Nephron progenitor cell (in vitro differentiated cells): ENCODE measurements at regions not wholly inside any gene's neighbourhood (a gene's known extent, or its start where the extent isn't known, plus 50 kb on each side); places are given as distances from the start of the nearest gene placed in this dataset.
A peak's percentile ranks its signal among the peaks of the same experiment; 100 is the strongest.

Experiments used
- DNase-seq: peaks from one replicate; pipeline ENCODE4 v3.0.0; 2021
- H3K27ac Mint-ChIP-seq: 2 replicates; pipeline ENCODE4 v1.8.0; 2021; ENCODE audit warnings: mild to moderate bottlenecking, moderate library complexity, mixed read lengths
- H3K27me3 Mint-ChIP-seq: 2 replicates; pipeline ENCODE4 v1.8.0; 2021; ENCODE audit warnings: mild to moderate bottlenecking, low read depth, mixed read lengths; ENCODE audit not compliant: poor library complexity
- H3K36me3 Mint-ChIP-seq: 2 replicates; pipeline ENCODE4 v1.8.0; 2021; ENCODE audit warnings: low read depth, mixed read lengths
- H3K4me1 Mint-ChIP-seq: 2 replicates; pipeline ENCODE4 v1.8.0; 2021; ENCODE audit warnings: mixed read lengths
- H3K4me3 Mint-ChIP-seq: 2 replicates; pipeline ENCODE4 v1.8.0; 2021; ENCODE audit warnings: mild to moderate bottlenecking, moderate library complexity, mixed read lengths
- H3K9me3 Mint-ChIP-seq: 2 replicates; pipeline ENCODE4 v1.8.0; 2021; ENCODE audit warnings: mild to moderate bottlenecking, moderate library complexity, mixed read lengths
- TF ChIP-seq, protein P1 (sequence below): fragments of 200-600 bp; sonication (generic); IDR thresholded peaks from 2 replicates; pipeline ENCODE4 v1.5.0; 2021; ENCODE audit warnings: antibody characterized with exemption

DNA sequence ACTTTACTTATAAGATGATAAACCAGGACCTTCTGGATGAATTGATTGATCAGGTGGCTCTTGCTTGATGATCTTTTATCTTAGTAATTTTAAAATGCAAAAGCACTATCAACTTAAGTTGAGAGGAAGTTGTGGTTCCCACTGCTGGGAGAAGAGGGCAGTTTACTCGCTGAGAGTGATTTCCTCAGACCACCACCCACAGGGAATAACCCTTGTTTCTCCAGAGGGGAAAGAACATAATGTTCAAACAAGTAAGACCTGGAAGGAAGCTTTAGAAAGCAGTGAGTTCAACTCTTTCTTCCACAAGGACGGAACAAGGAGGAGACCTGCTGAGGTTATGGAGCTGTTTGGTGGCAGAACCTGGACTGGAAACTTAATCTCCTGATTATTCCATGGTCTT, 138.7 kb downstream of the FAM204A start:
- Mint-ChIP-seq H3K4me3 (no peak overlapping the region), H3K27ac (no peak overlapping the region), H3K9me3 (no peaks in the 10 kb centered on the region), H3K36me3 (no peaks in the 10 kb centered on the region), H3K27me3 (peaks cover 7% of the 10 kb centered on the region), H3K4me1 (peaks cover 22% of the 10 kb centered on the region)
- DNase-seq, result no peak
- TF ChIP-seq, protein P1, sequence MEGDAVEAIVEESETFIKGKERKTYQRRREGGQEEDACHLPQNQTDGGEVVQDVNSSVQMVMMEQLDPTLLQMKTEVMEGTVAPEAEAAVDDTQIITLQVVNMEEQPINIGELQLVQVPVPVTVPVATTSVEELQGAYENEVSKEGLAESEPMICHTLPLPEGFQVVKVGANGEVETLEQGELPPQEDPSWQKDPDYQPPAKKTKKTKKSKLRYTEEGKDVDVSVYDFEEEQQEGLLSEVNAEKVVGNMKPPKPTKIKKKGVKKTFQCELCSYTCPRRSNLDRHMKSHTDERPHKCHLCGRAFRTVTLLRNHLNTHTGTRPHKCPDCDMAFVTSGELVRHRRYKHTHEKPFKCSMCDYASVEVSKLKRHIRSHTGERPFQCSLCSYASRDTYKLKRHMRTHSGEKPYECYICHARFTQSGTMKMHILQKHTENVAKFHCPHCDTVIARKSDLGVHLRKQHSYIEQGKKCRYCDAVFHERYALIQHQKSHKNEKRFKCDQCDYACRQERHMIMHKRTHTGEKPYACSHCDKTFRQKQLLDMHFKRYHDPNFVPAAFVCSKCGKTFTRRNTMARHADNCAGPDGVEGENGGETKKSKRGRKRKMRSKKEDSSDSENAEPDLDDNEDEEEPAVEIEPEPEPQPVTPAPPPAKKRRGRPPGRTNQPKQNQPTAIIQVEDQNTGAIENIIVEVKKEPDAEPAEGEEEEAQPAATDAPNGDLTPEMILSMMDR, result no peak

DNA sequence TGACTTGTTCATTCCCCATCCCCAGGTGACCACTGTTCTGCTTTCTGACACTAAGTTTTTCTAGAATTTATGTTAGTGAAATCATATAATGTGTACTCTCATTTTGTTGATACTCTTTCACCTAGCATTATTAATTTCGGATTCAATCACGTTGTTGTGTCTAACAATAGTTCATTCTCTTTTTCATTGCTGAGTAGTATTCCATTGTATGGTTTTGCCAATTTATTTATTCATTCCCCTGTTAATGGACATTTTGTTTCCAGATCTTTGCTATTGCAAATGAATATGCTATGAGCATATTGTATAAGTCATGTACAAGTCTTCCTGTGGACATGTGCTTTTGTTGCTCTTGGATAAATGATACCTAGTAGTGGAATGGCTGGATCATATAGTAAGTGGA, 146.4 kb downstream of the FAM204A start:
- Mint-ChIP-seq H3K9me3 (no peaks in the 10 kb centered on the region), H3K27me3 (peaks cover 4% of the 10 kb centered on the region), H3K27ac (no peak overlapping the region), H3K36me3 (no peaks in the 10 kb centered on the region), H3K4me3 (no peak overlapping the region), H3K4me1 (no peaks in the 10 kb centered on the region)
- DNase-seq, result no peak
- TF ChIP-seq, protein P1, result no peak

DNA sequence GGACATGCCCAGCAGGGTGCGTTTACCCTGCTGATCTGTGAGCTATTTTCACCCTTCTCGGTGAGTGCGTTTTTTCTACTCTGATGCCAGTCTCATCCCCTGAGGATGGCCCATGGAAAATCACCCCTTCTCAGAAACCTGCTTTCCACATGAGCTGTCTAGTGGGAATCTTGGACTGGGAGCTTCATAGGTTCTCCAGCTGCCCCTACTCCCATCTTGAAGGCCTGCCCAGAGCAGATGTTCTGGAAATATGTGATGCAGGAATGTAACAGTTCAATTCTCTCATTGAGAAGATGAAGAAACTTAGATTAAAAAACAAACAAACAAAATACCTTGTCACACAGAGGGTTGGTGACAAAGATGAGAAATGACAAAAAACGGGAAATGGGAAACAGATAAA, 146.9 kb upstream of the RAB11FIP2 start:
- Mint-ChIP-seq H3K4me3 (no peak overlapping the region), H3K27me3 (peaks cover 8% of the 10 kb centered on the region), H3K27ac (peak overlapping the region; percentile 16), H3K4me1 (no peaks in the 10 kb centered on the region), H3K9me3 (no peaks in the 10 kb centered on the region), H3K36me3 (no peaks in the 10 kb centered on the region)
- no peak for DNase-seq
- TF ChIP-seq, protein P1, result no peak

DNA sequence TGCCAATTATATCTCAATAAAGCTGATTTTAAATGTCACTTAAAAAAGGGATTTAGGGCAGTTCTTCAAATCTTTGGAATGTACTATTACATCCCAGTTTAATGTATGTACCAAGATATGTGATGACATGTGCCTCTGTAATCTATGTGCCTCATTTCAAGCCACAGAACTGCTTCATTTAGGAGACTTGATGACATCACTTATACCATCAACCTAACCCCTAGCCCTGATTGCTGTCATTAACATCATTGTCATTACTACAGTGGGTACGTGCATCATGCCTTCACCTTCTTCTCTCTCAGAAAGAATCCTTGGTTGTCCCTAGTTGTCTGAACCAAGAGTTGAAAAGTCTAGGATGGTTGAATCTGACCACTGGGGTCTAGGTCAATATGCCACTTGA, 134.3 kb upstream of the RAB11FIP2 start:
- no peak for DNase-seq
- Mint-ChIP-seq H3K27ac (no peak overlapping the region), H3K9me3 (peaks cover 30% of the 10 kb centered on the region), H3K36me3 (no peaks in the 10 kb centered on the region), H3K4me1 (no peaks in the 10 kb centered on the region), H3K27me3 (no peaks in the 10 kb centered on the region), H3K4me3 (no peak overlapping the region)
- TF ChIP-seq, protein P1, result no peak

DNA sequence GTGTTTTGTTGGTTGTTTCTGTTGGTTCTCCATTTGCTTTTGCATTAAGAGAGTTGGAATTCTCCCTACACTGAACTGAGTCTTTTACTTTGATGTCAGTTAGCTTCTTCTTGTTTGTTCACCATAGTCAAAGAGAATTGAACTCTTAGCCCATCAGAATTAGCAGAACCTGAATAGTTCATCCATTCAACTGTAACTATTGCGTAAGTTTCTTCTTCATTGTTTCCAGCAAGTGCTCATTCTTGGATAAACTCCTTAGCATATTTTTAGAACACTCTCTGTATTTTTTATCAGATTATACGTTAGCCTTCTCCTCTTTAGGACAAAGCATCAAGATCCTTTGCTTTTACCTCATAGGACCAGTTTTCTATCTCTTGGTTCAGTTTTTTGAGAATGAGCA, 128.4 kb upstream of the RAB11FIP2 start:
- H3K9me3 Mint-ChIP-seq, result peaks cover 24% of the 10 kb centered on the region
- no peak overlapping the region for H3K27ac Mint-ChIP-seq
- TF ChIP-seq, protein P1, result no peak
- H3K4me1 Mint-ChIP-seq, result no peaks in the 10 kb centered on the region
- H3K27me3 Mint-ChIP-seq, result peaks cover 6% of the 10 kb centered on the region
- no peaks in the 10 kb centered on the region for H3K36me3 Mint-ChIP-seq
- no peak for DNase-seq
- no peak overlapping the region for H3K4me3 Mint-ChIP-seq

DNA sequence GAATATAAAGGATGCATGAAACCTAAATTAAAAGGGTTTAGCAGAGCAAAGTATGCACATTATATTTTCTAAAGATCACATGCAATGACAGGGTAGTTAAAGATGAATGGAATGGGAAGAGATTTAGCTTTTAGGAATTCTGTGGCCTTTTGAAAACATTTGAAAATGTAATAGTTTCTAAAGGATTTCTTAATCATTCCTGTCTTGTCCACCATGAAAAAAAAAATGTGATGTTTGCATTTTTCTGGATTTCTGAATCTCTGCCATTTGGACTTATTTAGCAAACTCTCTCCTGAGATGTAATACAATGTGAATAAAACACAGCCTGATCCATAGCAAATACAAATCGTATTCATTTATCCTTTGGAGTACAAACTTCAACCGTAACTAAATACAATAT, 126.6 kb upstream of the RAB11FIP2 start:
- Mint-ChIP-seq H3K27me3 (peaks cover 6% of the 10 kb centered on the region), H3K36me3 (no peaks in the 10 kb centered on the region), H3K9me3 (peaks cover 21% of the 10 kb centered on the region), H3K4me3 (no peak overlapping the region), H3K4me1 (no peaks in the 10 kb centered on the region), H3K27ac (no peak overlapping the region)
- DNase-seq, result no peak
- TF ChIP-seq, protein P1, result no peak
